Erythroblast (primary cell): ENCODE measurements at regions not wholly inside any gene's neighbourhood (a gene's known extent, or its start where the extent isn't known, plus 50 kb on each side); places are given as distances from the start of the nearest gene placed in this dataset.

Experiments
- DNase-seq, 2 experiments: peaks; one replicate each; lab custom pipeline; 2025; lab: John Stamatoyannopoulos, UW
- GATA1 ChIP-seq: IDR thresholded peaks from 2 replicates; pipeline ENCODE4 v1.6.1; 2011; ENCODE audit warnings: low read depth, mild to moderate bottlenecking, control low read depth, low read length, moderate library complexity
- POLR2A ChIP-seq: IDR thresholded peaks from 2 replicates; pipeline ENCODE4 v1.6.1; 2011; ENCODE audit warnings: mild to moderate bottlenecking, low read length

DNA sequence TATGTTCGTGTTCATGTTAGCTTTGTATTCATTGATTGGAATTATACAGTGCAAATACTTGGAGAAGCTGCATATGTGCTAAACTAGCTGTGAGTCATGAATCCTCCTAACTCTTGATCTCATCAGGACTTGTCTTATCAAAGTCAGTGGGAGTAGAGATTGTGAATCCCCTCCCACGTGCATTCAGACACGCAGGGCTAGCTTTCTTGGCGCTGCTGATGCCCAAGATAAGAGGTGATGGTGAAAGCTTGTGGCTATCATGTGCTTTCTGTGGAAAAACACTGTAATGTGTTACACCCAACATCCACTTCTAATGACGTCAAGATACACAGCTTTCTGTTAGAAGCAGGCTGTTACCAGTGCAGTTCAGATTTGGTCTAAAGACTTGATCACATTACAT is 348.7 kb upstream of the HAND2 start:
- TF ChIP-seq POLR2A = no peak
- TF ChIP-seq GATA1 = no peak
- peak; percentile 8 to 11 for DNase-seq

DNA sequence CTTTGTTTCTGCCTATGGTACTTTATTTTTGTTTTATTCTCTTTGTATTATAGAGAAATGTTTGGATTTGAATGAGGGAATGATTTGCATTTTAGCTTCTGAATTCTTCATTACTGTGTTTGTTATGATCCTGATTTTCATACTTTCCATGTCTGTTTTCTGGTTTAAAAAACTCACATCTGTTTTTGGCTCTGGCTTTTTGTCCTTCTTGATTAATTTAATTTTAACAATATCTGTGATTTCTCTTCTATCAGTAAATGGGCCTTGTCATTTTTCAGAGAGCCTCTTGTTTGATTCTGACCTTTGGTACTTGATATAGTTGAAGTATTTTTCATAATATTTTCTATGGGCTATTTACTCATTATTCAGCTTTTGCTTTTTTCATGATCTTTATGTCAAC is 341.6 kb upstream of the HAND2 start:
- DNase-seq = no peak
- TF ChIP-seq GATA1 (no peak), POLR2A (no peak)

DNA sequence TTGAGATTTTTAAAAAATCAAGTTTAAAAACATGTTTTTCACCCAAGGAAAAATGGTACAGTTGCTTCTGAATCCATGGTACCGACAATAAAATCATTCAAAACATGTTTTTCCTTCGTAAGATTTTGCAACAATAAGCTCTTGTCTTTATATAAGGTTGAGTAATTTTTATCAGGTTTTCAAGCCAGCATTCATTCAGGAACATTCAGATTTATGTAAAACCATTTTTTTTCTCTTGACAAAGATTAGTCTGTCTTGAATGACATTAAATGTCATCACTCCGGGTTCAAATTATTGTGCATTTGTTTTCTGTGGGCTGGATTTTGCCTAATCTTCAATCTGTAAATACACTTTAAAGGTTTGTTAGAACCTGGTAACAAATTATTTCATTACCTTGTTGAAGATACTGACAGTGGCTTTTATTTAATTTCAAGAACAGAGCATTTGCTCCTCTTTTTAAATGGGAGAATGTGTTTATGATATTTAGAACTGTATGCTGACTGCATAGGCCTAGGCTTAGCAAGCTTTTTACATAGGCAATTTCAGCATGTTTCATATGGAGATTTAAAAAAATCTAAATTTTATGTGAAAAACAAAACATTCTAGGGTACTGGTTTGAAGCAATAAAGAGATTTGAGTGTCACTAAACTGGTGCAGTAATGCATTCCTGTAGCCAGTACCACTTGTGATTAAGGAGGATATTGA is 336.4 kb upstream of the HAND2 start:
- TF ChIP-seq GATA1 = no peak
- TF ChIP-seq POLR2A = no peak
- DNase-seq = no peak

DNA sequence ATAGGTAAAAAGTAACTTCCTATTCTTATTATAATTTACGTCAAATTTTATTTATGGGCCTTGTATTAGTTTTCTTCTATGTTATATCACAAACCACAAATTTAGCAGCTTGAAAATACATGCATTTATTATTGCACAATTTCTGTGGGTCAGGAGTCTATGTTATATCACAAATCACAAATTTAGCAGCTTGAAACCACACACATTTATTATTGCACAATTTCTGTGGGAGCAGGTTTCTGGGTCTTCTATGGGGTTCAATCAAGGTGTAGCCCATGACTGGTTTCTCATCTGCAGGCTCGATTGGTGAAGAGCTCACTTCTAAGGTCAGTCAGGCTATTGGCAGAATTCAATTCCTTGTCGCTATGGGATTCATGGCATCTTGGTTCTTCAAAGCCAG is 332.7 kb upstream of the HAND2 start:
- no peak for DNase-seq
- TF ChIP-seq POLR2A (no peak), GATA1 (no peak)

DNA sequence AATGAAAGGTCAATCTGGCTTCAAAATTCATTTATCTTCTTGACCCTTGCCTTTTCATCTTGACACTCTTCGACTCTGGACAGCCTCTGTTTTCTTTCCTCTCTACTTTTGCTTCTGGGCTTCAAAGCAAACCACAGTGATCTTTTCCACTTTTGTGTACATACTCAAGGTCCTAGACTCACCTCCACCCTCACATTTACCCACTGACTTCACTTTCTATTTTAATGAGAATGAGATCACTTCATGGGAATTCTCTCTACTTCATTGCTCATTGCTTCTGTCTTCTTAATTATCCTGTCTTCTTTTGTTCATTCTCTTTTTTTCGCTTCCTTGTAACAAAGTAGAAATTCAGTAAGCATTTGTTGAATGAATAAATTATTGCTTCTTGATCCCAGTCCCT is 330.1 kb upstream of the HAND2 start:
- TF ChIP-seq GATA1 = no peak
- TF ChIP-seq POLR2A = no peak
- no peak for DNase-seq

DNA sequence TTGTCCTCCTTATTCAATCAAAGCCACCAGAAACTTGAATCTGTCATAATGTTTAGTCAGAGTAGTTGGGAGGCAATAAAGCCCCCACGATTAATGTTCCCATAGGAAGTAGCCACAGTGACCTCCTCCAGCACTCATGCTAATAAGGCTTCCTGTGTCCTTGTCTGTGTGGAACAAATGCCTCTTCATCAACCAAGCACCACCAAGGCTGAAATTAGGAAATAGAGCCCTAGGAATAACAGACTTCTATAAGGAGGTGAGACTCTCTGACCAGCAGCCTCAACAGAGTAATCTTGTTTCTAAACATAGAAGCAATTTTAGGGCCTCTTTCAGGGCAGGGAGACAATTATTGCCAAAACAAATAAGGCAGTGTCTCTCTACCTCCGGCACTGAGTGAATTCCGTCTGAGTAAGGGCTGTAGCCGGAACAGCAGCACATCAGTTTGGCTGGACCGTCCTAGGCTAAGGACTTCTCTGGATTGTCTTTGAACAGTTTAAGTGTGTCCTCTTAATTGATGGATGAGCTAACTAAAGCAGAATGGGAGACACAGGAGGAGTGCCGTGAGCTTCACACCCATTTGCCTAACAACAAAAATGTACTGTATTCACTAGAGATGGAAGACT is 329.2 kb upstream of the HAND2 start:
- no peak for DNase-seq
- no peak for TF ChIP-seq GATA1
- no peak for TF ChIP-seq POLR2A

DNA sequence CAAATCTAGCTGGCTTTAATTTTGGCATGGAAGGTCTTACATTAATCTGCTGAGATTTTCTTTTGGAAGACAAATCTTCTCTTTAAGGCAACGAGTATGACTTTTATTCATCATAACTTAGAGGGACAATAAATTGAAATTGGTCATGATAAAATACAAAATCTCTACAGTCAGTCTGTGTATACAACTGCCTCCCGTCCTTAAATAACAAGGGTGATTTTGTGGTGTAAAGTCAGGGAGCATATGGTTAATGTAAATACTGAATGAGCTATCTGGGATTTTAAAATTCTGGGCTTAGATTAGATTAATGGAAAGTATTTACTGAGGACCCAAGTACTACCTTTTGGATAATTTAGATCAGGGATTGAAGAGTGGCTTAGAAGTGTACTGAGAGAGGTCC is 328.4 kb upstream of the HAND2 start:
- TF ChIP-seq POLR2A = no peak
- TF ChIP-seq GATA1 = no peak
- DNase-seq = no peak

DNA sequence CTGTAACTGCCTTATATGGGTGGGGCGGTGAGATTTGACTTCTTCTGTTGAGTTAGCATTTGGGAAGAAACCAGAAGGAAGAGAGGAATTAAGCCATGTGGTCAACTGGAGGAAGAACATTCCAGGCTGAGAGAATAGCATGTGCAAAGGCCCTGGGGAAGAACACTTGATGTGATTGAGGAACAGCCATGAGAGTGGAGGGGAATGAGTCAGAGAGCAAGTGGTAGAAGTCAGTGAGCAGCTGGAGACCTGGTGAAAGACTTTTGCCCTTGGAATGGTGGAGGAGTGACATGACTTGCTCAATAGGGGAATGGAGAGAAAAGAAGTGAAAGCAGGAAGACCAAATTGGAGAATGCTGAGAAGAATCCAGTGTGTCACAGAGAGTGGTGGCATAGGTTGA is 327.8 kb upstream of the HAND2 start:
- TF ChIP-seq GATA1 = no peak
- TF ChIP-seq POLR2A = no peak
- no peak for DNase-seq

DNA sequence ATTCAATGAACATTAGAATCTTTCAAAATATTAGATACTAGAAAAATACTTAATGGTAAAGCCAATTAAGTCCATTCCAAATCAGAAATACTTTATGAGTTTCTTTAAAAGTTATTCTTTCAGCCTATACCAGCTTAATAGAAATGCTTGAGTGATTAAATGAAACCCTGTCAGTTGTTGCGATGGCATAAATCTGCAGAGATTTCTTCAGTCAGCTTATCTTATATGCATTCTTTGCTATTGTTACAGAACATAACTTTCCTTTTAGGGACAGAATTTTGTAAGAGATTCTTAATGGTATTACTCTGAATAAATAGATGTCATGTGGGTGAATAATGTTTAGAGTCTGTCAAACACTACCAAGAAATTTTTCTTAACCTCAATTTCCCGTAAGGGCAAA is 325.0 kb upstream of the HAND2 start:
- no peak for DNase-seq
- TF ChIP-seq POLR2A = no peak
- TF ChIP-seq GATA1 = no peak

DNA sequence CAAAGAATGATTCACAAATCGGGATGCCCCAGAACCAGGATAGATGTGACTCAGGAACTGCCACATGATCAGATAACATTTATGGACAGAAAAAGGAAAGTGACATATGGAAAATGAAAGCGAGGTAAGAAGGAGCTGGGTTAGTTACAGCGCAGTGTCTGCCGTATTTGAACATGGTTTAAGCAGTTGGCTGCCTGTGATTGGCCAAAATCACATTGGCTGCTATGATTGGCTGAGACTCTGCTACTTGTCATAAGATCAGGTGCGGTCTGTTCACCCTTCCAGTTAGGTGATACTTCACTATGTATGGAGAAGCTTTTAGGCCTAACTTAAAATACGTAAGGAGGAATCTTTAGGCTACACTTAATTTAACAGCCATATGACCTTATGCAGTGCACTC is 322.7 kb upstream of the HAND2 start:
- DNase-seq = no peak
- TF ChIP-seq POLR2A = no peak
- TF ChIP-seq GATA1 = no peak

DNA sequence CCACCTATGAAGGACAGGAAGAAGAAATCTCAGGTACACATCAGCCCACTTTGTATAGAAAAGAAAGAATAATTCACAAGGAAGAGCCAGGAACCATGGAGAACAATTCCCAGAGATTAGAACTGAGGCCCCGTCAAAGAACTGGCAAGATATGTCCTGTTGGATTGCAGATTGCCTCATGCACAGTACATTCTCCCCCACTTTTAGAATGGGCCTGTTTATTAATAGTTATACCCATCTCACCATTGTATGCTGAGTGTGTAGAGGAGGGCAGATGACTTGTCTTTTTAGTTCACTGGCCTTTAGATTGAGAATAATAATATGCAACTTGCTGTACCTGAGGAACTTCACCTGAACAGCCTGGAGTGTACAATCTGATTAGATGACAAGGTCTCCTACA is 315.6 kb upstream of the HAND2 start:
- no peak for DNase-seq
- TF ChIP-seq POLR2A (no peak), GATA1 (no peak)

DNA sequence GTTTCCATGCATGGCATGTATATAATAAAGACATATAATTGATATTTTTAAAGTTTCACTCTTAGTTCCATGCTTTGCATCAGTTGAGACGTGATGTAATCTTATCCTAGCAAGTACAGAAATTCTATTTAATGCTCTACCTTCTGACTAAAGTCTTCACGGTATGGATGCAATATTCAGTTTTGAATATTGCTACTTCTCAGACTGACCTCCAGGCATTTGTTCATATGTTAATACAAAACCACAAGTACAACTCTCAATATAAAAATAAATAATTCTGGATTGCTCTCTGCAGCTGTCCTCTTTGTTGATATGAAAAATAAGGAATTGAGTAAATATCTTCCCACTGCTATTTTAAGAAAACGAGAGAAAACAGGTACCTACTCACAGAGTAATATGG is 309.8 kb upstream of the HAND2 start:
- DNase-seq = no peak
- no peak for TF ChIP-seq GATA1
- TF ChIP-seq POLR2A = no peak

DNA sequence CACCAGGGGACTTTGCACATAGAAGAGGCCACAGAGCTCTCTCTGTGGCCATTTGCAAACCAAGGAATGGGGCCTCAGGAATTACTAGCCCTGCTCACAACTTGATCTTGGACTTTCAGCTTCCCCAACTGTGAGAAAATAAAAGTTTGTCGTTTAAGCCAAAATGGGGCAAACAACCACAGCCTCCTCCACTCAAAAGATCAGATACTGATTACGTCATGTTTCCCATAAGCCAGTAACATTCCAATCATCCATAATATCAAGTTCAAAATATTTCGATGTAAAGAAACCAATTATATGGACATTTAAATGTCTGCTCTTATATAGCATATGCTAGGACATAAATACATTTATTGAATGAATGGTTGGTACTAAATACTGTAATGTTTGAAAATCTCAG is 307.5 kb upstream of the HAND2 start:
- no peak for TF ChIP-seq GATA1
- TF ChIP-seq POLR2A = no peak
- no peak for DNase-seq

DNA sequence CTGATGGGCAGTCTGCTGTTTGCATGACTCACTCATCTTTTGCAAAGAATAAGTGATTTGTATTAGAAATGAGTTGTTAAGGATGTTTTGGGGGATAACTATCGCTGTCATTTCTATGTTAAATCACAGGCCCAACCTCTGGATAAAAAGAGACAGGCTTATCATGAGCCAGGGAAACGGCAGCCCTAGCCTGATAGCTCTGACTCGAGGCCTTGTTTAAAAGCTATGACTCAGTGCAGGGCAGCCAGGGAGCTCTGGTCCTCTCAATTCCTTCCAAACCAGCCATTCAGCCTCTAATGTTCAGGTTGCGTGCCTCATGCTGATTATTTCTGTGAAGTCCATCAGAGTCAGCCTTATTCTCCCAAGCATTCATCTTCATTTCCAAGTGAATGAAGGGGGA is 305.9 kb upstream of the HAND2 start:
- TF ChIP-seq GATA1 (no peak), POLR2A (no peak)
- no peak for DNase-seq

DNA sequence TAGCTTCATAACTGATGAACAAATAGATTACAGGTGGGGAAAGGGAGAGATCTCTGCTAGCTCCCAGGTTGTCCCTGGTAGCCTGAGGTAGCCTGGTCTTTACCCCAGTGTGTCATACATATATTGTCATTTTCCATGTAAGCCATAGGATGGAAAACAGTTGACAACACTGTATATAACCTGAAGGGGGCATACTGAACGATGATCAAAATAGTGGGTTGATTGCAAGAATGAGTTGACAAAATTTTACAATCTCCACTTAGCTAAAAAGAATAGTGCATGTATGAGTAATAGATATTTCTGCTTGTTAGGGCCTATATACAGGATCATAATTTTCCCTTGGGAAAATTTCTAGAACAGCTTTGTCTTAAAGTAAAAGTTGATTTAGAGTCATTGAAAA is 304.1 kb upstream of the HAND2 start:
- peak; percentile 2 to 11 for DNase-seq
- no peak for TF ChIP-seq GATA1

DNA sequence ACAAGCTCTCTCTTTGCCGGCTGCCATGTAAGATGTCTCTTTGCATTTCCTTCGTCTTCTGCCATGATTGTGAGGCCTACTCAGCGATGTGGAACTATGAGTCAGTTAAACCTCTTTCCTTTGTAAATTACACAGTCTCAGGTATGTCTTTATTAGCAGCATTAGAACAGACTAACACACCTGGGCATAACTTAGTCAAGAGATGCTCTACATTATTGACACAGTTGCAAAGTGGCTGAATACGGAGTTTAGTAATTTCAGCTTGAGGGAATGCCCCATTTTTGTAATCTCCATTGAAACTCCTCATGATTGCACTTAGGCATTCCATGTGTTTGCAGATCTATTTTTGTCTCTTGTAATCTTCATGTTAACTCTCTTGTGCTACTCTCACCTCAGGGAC is 299.5 kb upstream of the HAND2 start:
- no peak for DNase-seq
- TF ChIP-seq GATA1 (no peak), POLR2A (no peak)
